ENCODE measurements at regions not wholly inside any gene's neighbourhood (a gene's known extent, or its start where the extent isn't known, plus 50 kb on each side); places are given as distances from the start of the nearest gene placed in this dataset.

DNA sequence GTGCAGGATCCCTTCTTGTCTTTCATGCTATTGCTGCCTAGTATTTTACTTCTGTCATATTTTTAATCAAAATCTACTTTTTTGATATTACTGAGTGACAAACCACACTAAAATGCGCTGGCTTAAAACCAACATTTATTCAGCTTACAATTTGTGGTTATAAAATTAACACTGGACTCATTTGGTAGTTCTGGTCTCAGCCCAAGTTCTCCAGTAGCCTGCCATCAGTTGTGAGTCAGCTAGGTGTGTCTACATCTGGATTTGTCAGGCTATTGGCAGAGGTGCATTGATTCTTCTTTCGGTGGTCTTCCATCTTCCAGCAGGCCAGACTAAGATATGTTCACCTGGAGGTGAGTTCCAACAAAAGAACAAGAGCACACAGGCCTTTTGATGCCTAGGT lies 765.1 kb upstream of the FBXO33 start:
- TF ChIP-seq CTCF (conservative IDR thresholded peaks at IDR 0.05 in 1 of 2, IDR thresholded peaks at IDR 0.05 in 1 of 2; ENCODE audit: low read depth in 1 of 2, low read length in 2 of 2): no peak
- no peak for TF ChIP-seq EZH2 (IDR thresholded peaks at IDR 0.05; ENCODE audit: low read length, missing control alignments)

Measured in fibroblast of lung (primary cell).